ENCODE measurements at regions not wholly inside any gene's neighbourhood (a gene's known extent, or its start where the extent isn't known, plus 50 kb on each side); places are given as distances from the start of the nearest gene placed in this dataset.
"Not testable (repeated sequence)": the region's sequence is repeated elsewhere in the genome, so short reads cannot be mapped to it uniquely, and the experiment has no call there.

DNA sequence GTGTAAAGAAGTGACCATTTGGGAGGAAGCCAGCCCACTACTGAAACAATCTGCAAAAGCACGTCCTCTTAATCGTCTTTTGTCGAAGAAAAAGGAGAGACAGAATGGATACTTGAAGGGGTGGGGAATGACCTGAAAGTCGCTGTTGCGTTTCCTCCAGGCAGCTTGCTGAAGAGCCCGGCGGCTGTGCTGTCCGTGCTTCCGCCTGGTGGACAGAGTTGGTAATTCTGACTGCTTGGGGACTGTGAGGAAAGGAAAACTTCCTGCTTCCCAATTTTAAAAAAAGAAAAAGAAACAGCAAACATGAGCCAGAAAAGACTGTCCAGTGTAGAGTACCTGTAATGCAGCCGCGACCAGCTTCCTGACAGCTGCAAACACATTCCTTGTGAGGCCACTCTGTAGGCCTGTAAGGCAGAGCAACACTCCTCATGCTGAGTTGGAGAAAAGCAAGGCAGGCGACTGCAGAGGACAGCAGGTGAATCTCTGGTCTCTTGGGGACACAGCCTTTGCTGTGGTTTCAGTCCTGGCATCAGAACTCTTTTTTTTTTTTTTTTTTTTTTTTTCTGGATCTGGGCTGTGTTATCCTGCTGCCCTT, 251.1 kb upstream of the TBX18 start:
- H3K4me1 Mint-ChIP-seq: no peaks in the 10 kb centered on the region
- H3K27ac Mint-ChIP-seq: no peak overlapping the region
- ATAC-seq (no peak), DNase-seq (no peak)
- H3K27me3 Mint-ChIP-seq: no peaks in the 10 kb centered on the region
- no peak overlapping the region for H3K4me3 Mint-ChIP-seq
- H3K9me3 ChIP-seq (ENCODE audit: control insufficient read depth, low read length, poor library complexity, severe bottlenecking): no peaks in the 10 kb centered on the region
- H3K36me3 Mint-ChIP-seq (ENCODE audit: low read depth): no peaks in the 10 kb centered on the region

DNA sequence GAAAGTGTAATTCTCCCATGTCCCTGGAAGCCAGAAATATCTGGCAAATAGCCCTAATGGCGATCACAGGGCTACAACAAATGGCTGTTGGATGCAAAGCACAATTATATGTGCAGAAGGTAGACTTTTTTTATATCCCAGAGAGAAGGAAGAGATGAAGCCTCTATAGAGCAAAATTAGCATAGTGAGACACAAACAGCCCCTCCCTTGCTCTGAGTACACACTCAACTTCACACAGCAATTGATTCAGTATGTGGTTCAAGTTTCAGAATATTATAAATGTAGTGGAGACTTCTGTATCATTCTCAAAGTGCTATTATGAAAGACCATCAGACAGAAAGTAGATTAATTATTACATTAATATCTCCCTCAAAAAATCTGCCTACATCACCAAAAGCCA, 246.5 kb upstream of the TBX18 start:
- H3K36me3 Mint-ChIP-seq (ENCODE audit: low read depth): no peaks in the 10 kb centered on the region
- no peak overlapping the region for H3K4me3 Mint-ChIP-seq
- H3K27me3 Mint-ChIP-seq: no peaks in the 10 kb centered on the region
- H3K27ac Mint-ChIP-seq: no peak overlapping the region
- H3K9me3 ChIP-seq (ENCODE audit: control insufficient read depth, low read length, poor library complexity, severe bottlenecking): no peaks in the 10 kb centered on the region
- no peak for DNase-seq
- H3K4me1 Mint-ChIP-seq: no peaks in the 10 kb centered on the region
- ATAC-seq: no peak

DNA sequence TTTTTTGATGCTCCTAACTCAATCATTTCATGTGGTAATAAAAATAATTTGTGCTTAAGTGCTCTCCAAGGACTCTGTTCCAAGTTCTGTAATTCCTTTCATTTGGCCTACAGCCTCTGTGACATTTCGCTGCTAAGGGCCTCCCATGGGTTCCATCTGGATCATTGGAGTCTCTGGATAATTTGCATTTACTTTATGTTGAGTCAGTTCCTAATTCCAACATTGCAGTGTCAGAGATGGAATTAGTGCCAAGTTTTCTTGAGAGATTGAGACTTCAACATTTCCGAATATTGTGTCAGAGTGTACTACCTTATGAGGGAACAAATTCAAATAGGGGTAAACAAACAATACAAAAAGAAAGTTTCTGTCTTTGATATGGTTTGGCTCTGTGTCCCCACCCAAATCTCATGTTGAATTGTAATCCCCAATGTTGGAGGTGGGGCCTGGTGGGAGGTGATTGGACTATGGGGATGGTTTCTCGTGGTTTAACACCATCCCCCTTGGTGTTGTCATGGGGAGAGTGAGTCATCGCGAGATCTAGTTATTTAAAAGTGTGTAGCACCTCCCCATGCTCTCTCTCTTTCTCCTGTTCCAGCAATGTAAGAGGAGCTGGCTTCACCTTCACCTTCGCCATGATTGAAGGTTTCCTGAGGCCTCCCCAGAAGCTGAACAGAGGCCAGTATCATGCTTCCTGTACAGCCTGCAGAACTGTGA, 244.1 kb upstream of the TBX18 start:
- no peaks in the 10 kb centered on the region for H3K27me3 Mint-ChIP-seq
- no peaks in the 10 kb centered on the region for H3K9me3 ChIP-seq (ENCODE audit: control insufficient read depth, low read length, poor library complexity, severe bottlenecking)
- no peak overlapping the region for H3K4me3 Mint-ChIP-seq
- no peaks in the 10 kb centered on the region for H3K4me1 Mint-ChIP-seq
- no peaks in the 10 kb centered on the region for H3K36me3 Mint-ChIP-seq (ENCODE audit: low read depth)
- ATAC-seq: no peak
- DNase-seq: no peak
- H3K27ac Mint-ChIP-seq: no peak overlapping the region

DNA sequence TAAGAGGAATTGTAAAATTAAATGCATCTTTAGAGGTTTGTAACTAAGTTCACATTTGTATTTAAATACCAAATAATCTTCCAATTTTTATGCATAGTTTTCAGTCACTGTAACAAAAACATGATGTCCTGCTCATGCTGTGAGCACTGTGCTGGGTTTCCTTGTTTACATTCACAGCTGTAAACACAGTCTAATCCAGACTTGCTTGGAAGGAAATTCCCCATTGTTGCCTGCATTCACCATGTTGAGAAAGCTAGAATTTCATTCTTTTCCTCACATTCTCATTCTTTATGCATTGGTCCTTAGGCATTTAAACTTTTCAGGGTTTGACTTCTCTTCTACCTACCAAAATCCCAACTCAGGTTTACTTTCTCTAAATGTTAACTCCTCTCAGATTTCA, 242.0 kb upstream of the TBX18 start:
- no peaks in the 10 kb centered on the region for H3K27me3 Mint-ChIP-seq
- H3K9me3 ChIP-seq (ENCODE audit: control insufficient read depth, low read length, poor library complexity, severe bottlenecking): no peaks in the 10 kb centered on the region
- no peaks in the 10 kb centered on the region for H3K4me1 Mint-ChIP-seq
- DNase-seq: no peak
- no peak overlapping the region for H3K4me3 Mint-ChIP-seq
- H3K36me3 Mint-ChIP-seq (ENCODE audit: low read depth): no peaks in the 10 kb centered on the region
- no peak overlapping the region for H3K27ac Mint-ChIP-seq
- no peak for ATAC-seq

GRCh38 chr6:85005494-85005893, 241.1 kb upstream of the TBX18 start:
- no peaks in the 10 kb centered on the region for H3K9me3 ChIP-seq (ENCODE audit: control insufficient read depth, low read length, poor library complexity, severe bottlenecking)
- no peaks in the 10 kb centered on the region for H3K4me1 Mint-ChIP-seq
- no peak overlapping the region for H3K4me3 Mint-ChIP-seq
- no peak for ATAC-seq
- DNase-seq: no peak
- no peak overlapping the region for H3K27ac Mint-ChIP-seq
- H3K36me3 Mint-ChIP-seq (ENCODE audit: low read depth): no peaks in the 10 kb centered on the region
- no peaks in the 10 kb centered on the region for H3K27me3 Mint-ChIP-seq

GRCh38 chr6:85004361-85004995, 240.1 kb upstream of the TBX18 start:
- Mint-ChIP-seq H3K27me3 (no peaks in the 10 kb centered on the region), H3K36me3 (ENCODE audit: low read depth) (no peaks in the 10 kb centered on the region), H3K4me3 (no peak overlapping the region), H3K4me1 (no peaks in the 10 kb centered on the region), H3K27ac (no peak overlapping the region)
- ATAC-seq (no peak), DNase-seq (no peak)
- no peaks in the 10 kb centered on the region for H3K9me3 ChIP-seq (ENCODE audit: control insufficient read depth, low read length, poor library complexity, severe bottlenecking)

GRCh38 chr6:85002847-85003246, 238.4 kb upstream of the TBX18 start:
- H3K36me3 Mint-ChIP-seq (ENCODE audit: low read depth): no peaks in the 10 kb centered on the region
- no peak overlapping the region for H3K4me3 Mint-ChIP-seq
- no peaks in the 10 kb centered on the region for H3K9me3 ChIP-seq (ENCODE audit: control insufficient read depth, low read length, poor library complexity, severe bottlenecking)
- no peaks in the 10 kb centered on the region for H3K4me1 Mint-ChIP-seq
- H3K27me3 Mint-ChIP-seq: no peaks in the 10 kb centered on the region
- no peak overlapping the region for H3K27ac Mint-ChIP-seq
- ATAC-seq (no peak), DNase-seq (no peak)

DNA sequence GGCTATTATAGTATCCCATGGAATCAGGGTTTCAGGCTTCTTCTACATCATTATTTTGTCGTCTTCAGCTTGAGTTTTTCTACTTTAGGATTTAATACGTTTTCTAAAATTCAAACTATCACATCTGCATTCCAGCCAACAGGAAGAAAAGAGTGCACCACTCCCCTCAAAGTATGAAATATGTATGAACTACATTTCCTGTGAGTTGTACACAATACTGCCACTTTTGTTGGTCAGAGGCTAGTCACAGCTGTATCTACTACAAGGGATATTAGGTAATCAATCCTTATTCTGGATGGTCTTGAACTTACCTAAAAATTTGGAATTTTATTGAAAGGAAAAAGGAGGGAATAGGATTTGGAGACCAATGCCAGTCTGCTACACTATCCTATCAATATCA, 235.6 kb upstream of the TBX18 start:
- no peaks in the 10 kb centered on the region for H3K4me1 Mint-ChIP-seq
- H3K36me3 Mint-ChIP-seq (ENCODE audit: low read depth): no peaks in the 10 kb centered on the region
- no peak overlapping the region for H3K27ac Mint-ChIP-seq
- ATAC-seq (no peak), DNase-seq (no peak)
- no peaks in the 10 kb centered on the region for H3K9me3 ChIP-seq (ENCODE audit: control insufficient read depth, low read length, poor library complexity, severe bottlenecking)
- H3K27me3 Mint-ChIP-seq: no peaks in the 10 kb centered on the region
- H3K4me3 Mint-ChIP-seq: no peak overlapping the region

DNA sequence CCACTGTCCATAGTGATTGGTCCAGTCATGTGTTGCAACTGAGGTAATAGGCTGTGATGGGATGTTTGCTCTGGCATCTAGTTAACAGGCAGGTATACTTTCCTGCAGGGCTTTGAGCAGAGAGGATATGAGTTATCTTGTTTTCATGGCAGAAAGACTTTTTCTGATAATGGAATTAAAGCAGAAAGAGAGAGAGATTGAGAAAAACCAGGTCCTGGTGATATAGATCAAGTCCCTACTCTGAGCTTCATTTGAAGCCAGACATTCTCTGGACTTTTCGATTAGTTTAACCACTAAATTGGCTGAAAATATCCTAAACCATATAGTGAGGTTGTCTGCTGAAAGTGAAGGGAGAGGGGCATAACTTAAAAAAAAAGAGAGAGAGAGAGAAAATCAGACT, 233.8 kb upstream of the TBX18 start:
- DNase-seq (no peak), ATAC-seq (no peak)
- H3K4me1 Mint-ChIP-seq: no peaks in the 10 kb centered on the region
- H3K36me3 Mint-ChIP-seq (ENCODE audit: low read depth): no peaks in the 10 kb centered on the region
- H3K27ac Mint-ChIP-seq: no peak overlapping the region
- H3K9me3 ChIP-seq (ENCODE audit: control insufficient read depth, low read length, poor library complexity, severe bottlenecking): no peaks in the 10 kb centered on the region
- no peak overlapping the region for H3K4me3 Mint-ChIP-seq
- H3K27me3 Mint-ChIP-seq: no peaks in the 10 kb centered on the region

- H3K27me3 Mint-ChIP-seq; H3K4me3 Mint-ChIP-seq; DNase-seq; ATAC-seq; H3K4me1 Mint-ChIP-seq; H3K27ac Mint-ChIP-seq; H3K36me3 Mint-ChIP-seq (ENCODE audit: low read depth); H3K9me3 ChIP-seq (ENCODE audit: control insufficient read depth, low read length, poor library complexity, severe bottlenecking): not testable (repeated sequence)
Observed at GRCh38 chr6:84988766-84989165, 224.4 kb upstream of the TBX18 start.

DNA sequence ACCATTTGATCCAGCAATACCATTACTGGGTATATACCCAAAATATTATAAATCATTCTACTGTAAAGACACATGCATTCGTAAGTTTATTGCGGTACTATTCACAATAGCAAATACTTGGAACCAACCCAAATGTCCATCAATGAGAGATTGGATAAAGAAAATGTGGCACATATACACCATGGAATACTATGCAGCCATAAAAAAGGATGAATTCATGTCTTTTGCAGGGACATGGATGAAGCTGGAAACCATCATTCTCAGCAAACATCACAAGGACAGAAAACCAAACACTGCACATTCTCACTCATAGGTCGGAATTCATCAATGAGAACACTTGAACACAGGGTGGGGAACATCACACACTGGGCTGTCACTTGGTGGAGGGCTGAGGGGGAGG, 221.1 kb upstream of the TBX18 start:
- H3K27me3 Mint-ChIP-seq; H3K4me1 Mint-ChIP-seq; ATAC-seq; DNase-seq; H3K9me3 ChIP-seq (ENCODE audit: control insufficient read depth, low read length, poor library complexity, severe bottlenecking); H3K36me3 Mint-ChIP-seq (ENCODE audit: low read depth); H3K27ac Mint-ChIP-seq; H3K4me3 Mint-ChIP-seq: not testable (repeated sequence)

GRCh38 chr6:84979541-84979940, 215.1 kb upstream of the TBX18 start:
- no peak overlapping the region for H3K27ac Mint-ChIP-seq
- no peaks in the 10 kb centered on the region for H3K9me3 ChIP-seq (ENCODE audit: control insufficient read depth, low read length, poor library complexity, severe bottlenecking)
- no peaks in the 10 kb centered on the region for H3K36me3 Mint-ChIP-seq (ENCODE audit: low read depth)
- ATAC-seq (no peak), DNase-seq (no peak)
- no peak overlapping the region for H3K4me3 Mint-ChIP-seq
- H3K4me1 Mint-ChIP-seq: no peaks in the 10 kb centered on the region
- H3K27me3 Mint-ChIP-seq: no peaks in the 10 kb centered on the region

DNA sequence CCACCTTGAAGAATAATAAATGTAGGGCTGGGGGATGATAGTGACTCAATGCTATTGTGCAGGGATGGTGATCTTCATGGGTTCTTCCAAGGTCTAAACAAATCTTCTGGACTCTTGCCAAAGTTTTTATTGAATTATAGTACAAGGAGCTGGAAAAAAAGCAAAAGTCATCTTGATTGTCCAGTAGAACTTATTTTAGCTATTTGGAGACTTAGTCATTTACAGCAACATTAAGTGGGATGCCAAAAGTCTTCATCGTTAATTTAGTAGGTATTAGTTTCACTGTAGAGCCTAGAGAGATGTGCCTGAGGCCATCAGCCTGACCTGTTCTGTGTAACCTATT, 212.9 kb upstream of the TBX18 start:
- Mint-ChIP-seq H3K4me3 (no peak overlapping the region), H3K4me1 (no peaks in the 10 kb centered on the region), H3K27me3 (no peaks in the 10 kb centered on the region), H3K36me3 (ENCODE audit: low read depth) (no peaks in the 10 kb centered on the region), H3K27ac (no peak overlapping the region)
- H3K9me3 ChIP-seq (ENCODE audit: control insufficient read depth, low read length, poor library complexity, severe bottlenecking): no peaks in the 10 kb centered on the region
- ATAC-seq (no peak), DNase-seq (no peak)
